GM12875 (cell line): ENCODE measurements at regions not wholly inside any gene's neighbourhood (a gene's known extent, or its start where the extent isn't known, plus 50 kb on each side); places are given as distances from the start of the nearest gene placed in this dataset.

ENCODE experiments used
- H3K4me3 ChIP-seq: one replicate; pipeline ENCODE4 v1.5.1; 2011; ENCODE audit warnings: low read depth, low read length, control low read depth
- TF ChIP-seq, protein P1 (sequence below): IDR thresholded peaks from 2 replicates; pipeline ENCODE4 v1.5.1; 2011; ENCODE audit warnings: low read depth, mild to moderate bottlenecking, control low read depth, inconsistent platforms, low read length, moderate library complexity, borderline replicate concordance; ENCODE audit not compliant: insufficient read depth

DNA sequence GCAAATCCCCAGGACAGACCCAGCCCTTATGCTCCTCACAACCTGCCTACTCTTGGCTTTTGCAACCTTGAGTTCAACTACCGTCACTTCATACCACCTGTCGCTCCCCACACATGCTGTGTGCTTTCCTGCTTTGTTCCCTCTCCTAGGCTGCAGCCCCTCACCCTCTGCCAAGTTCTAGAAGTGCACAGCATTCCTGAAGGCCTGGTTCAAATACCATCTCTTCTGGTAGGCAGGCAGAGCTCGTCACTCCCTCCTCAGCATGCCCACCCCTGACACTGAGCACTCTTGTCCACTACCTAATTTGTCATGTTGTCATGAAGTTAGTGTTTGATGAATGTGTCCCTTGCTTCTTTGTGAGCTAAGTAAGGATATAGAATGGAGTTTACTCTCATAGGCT, 129.6 kb downstream of the SEMA6D start:
- TF ChIP-seq, protein P1, sequence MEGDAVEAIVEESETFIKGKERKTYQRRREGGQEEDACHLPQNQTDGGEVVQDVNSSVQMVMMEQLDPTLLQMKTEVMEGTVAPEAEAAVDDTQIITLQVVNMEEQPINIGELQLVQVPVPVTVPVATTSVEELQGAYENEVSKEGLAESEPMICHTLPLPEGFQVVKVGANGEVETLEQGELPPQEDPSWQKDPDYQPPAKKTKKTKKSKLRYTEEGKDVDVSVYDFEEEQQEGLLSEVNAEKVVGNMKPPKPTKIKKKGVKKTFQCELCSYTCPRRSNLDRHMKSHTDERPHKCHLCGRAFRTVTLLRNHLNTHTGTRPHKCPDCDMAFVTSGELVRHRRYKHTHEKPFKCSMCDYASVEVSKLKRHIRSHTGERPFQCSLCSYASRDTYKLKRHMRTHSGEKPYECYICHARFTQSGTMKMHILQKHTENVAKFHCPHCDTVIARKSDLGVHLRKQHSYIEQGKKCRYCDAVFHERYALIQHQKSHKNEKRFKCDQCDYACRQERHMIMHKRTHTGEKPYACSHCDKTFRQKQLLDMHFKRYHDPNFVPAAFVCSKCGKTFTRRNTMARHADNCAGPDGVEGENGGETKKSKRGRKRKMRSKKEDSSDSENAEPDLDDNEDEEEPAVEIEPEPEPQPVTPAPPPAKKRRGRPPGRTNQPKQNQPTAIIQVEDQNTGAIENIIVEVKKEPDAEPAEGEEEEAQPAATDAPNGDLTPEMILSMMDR: no peak
- H3K4me3 ChIP-seq: no peak overlapping the region

- H3K4me3 ChIP-seq: no peak overlapping the region
- TF ChIP-seq, protein P1: no peak
Observed at GRCh38 chr15:47856071-47856470, 138.8 kb downstream of the SEMA6D start.

DNA sequence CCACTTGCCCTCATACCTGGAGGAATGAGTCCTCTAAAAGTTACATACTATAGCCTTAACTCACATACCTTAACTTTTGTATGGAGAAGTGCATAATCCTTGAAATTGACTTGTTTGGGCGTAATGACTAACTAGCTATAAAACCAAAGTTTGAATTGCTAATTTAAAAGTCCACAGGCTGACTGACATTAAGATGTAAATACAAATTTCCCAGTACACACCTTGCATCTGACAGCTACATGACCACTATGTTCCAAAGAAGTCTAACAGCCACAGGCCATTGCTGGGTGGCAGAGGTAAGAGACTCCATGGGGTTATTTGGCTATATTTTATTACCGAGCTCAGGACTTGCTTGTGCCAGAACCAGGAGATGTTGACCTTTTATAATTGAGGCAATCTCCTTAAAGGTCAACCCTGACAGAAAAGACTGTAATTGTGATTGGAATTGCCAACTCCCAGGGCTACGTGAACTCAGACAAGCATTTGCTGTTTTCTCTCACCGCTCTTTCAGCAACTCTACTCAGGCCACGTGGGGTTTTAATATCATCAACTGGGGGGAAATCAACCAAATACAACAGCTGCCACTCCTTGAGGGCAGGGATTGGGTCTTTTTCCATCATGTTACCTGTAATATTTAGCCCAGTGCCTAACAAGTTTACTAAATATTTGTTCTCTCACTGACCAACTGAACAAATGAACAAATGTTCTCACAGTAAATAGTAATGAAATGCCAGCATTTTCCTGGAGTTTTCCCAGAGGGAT, 139.9 kb downstream of the SEMA6D start:
- TF ChIP-seq, protein P1: no peak
- no peak overlapping the region for H3K4me3 ChIP-seq

GRCh38 chr15:47857776-47858167, 140.5 kb downstream of the SEMA6D start:
- H3K4me3 ChIP-seq: no peak overlapping the region
- TF ChIP-seq, protein P1: no peak

DNA sequence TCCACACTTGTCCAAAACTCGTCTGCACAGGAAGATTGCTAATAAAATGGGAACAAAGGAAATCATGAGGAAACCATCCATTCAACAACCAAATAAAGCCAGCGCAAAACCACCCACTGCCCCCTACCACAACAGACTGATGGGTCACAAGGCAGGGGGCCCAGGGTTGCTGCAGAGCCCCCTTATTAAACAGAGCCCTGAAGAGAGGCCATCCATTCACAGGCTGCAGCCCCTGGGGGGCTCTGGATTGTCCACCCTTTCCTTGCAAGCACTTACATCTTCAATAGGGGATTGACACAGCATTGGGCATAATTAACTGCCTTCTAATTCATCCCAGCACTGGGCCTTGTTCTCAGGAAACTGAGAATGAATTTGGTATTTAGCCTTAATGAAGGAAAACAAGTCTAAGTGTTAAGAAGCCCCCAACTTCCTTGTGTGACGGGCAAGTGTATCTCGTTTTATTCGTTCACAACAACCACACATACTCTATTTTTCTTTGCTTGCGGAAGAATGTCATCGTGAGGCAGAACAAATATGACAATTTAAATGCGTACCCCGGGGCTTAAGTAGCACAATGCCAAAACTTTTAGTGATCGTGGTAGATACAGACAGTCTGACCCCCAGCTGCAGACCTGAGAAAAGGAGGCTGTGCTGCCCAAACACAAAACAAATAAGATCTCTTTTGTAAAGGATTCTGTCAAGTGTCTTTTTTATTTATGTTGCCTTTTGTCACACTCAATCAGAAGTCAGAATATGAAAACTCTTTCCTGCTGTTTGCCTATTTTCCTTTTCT, 144.0 kb downstream of the SEMA6D start:
- TF ChIP-seq, protein P1: no peak
- H3K4me3 ChIP-seq: no peak overlapping the region

GRCh38 chr15:47862402-47862801, 145.1 kb downstream of the SEMA6D start:
- TF ChIP-seq, protein P1: no peak

More at GRCh38 chr15:47862402-47862801, 145.1 kb downstream of the SEMA6D start:
- no peak overlapping the region for H3K4me3 ChIP-seq
